RKO (cell line): ENCODE measurements at regions not wholly inside any gene's neighbourhood (a gene's known extent, or its start where the extent isn't known, plus 50 kb on each side); places are given as distances from the start of the nearest gene placed in this dataset.
"Not testable (repeated sequence)": the region's sequence is repeated elsewhere in the genome, so short reads cannot be mapped to it uniquely, and the experiment has no call there.

Experiments used
- DNase-seq: peaks from one replicate; pipeline ENCODE4 v3.0.0-alpha.2; 2016; ENCODE audit warnings: low spot score

DNA sequence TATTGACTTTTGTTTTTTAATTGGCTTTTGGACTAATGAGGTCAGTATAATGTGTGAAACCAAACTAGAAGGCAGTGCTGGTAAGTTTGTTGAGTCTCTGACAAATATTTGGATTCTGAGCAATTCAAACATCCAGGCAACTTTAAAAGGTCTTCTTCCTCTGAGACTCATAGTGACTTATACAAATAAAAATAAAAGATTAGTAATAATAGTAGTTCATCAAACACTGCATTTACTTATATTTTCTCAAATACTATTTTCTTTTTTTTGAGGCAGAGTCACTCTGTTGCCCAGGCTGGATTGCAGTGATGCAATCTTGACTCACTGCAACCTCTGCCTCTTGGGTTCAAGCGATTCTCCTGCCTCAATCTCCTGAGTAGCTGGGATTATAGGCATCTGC, 337.9 kb downstream of the DAD1 start:
- peak; percentile 2 for DNase-seq

DNA sequence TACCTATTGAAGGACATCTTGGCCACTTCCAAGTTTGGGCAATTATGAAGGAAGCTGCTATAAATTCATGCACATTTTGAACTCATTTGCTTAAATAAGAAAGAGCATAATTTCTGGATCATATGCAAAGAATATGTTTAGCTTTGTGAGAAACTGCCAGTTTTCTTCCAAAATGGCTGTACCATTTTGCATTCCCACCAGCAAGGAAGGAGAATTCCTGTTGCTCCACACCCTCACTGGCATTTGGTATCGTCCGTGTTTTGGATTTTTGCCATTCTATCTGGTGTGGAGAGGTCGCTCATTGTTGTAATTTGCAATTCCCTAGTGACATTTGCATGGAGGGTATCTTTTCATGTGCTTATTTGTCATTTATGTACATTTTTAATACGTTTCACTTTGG, 339.3 kb downstream of the DAD1 start:
- DNase-seq, result no peak

DNA sequence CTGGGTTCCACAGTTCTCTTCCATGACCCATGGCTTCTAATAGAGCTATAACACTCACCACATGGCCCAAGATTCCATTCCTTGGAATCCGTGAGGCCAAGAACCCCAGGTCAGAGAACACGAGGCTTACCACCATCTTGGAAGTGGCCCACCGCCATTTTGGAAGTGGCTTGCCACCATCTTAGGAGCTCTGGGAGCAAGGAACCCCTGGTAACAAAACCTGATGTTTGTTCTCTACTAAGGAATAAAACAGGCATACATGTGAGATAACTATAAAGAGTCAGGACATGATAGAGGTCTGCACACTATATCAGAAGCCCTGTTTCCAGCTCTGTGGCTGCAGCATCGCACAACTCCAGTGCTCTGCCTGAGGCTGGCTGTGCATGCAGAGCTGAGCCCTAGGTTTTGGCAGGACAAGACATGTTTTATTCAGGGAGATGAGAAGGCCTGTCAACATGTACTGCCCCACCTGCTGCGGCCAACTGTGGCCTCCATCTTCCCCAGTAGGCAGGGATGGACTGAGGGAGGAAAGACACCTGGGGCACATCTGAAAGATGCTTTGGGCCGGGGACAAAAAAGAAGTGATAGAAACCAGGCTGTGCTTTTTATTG, 344.9 kb downstream of the DAD1 start:
- DNase-seq, result no peak

DNA sequence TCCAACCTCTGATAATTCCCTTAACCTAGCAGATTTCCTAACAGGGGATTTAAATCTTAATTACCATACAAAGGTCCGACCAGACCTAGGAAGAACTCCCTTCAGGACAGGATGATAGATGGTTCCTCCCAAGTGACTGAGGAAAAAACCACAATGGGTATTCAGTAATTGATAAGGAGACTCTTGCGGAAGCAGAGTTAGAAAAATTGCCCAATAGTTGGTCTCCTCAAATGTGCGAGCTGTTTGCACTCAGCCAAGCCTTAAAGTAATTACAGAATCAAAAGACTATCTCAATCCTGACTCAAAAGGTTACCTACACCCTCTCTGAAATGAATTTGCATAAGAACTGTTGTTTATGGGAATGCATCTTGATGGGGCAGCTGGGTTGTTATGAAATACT, 350.7 kb downstream of the DAD1 start:
- DNase-seq, result not testable (repeated sequence)

DNA sequence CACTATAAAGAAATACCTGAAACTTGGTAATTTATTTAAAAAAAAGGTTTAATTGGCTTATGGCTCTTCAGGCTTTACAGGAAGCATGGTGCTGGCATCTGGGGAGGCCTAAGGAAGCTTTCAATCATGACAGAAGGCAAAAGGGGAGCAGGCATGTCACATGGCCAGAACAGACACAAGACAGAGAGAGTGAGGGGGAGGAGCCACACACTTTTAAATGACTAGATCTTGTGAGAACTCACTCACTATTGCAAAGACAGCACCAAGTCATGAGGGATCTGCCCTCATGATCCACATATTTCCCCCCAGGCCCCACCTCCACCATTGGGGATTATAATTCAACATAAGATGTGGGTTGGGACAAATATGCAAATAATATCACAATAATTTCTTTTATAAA, 355.6 kb downstream of the DAD1 start:
- no peak for DNase-seq

DNA sequence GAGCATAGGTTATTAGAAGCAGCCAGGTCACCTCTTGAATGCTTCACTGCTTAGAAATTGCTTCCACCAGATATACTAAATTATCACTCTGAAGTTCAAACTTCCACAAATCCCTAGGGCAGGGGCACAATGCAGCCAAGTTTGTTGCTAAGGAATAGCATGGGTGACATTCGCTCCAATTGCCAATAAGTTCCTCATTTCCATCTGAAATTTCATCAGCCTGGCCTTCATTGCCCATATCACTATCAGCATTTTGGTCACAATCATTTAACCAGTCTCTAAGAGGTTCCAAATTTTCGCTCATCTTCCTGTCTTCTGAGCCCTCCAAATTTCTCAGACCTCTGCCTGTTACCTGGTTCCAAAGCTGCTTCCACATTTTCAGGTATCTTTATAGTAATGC, 356.1 kb downstream of the DAD1 start:
- DNase-seq, result no peak

DNA sequence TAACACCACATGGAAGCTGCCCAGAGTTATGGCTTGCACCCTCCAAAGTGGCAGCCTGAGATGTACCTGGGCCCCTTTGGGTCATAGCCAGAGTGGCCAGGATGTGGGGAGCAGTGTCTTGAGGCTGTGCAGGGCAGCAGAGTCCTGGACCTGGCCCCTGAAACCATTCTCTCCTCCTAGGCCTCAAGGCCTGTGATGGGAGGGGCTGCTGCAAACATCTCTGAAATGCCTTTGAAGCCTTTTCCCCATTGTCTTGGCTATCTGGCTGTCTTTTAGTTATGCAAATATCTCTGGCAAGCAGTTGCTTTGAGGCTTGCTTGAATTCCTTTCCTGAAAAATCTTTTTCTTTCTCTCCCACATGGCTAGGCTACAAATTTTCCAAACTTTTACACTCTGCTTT, 356.5 kb downstream of the DAD1 start:
- DNase-seq, result no peak

DNA sequence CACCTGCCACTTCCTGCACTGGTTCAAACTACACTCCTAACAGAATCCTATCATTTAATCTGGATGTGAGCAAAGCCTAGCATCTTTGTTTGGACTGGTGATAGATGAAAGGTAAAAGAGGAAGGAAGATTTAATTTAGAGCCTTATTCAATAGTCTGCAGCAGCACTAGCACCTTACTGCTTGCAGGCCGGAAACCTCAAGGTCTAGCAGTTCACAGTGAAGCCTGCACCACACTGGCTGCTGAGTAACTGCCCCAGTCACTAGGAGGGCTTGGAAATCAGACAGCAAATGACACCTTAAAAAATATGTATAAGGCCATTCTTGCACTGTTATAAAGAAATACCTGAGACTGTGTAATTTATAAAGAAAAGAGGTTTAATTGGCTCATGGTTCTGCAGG, 358.0 kb downstream of the DAD1 start:
- DNase-seq, result no peak

DNA sequence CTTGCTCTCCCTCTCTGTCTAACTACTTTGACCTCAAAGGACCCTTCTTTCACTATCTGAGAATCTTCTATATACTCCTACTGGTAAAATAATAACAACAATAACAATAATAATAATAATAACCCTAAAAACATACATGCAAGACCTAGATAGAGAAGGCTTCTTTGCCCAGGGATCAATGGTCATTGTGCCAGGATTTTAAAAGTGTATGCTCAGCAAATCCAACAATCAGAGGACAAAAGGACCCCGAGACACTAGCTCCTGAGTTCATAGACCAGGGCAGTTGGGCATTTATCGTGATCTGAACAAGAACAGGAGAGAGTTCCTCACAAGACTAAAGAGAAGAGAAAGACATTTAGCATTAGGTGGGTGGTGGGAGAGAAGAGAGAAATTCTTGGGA, 358.5 kb downstream of the DAD1 start:
- no peak for DNase-seq

DNA sequence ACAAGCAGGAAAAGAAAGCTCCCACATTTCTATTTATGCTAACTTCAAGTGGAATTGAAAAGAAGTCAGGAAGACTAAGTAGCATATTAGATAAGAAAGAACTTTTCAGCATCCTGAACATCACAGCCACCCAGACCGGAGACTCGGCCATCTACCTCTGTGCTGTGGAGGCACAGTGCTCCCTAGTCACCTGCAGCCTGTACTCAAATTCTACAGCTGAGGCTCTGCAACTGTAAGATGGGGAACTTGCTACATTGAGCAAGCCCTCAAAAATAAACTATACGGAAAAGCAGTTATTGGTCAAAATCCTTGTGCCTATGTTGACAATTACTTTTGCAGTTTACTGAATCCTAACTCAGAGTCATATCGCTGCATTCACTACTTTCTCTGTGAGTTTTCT, 361.9 kb downstream of the DAD1 start:
- no peak for DNase-seq

DNA sequence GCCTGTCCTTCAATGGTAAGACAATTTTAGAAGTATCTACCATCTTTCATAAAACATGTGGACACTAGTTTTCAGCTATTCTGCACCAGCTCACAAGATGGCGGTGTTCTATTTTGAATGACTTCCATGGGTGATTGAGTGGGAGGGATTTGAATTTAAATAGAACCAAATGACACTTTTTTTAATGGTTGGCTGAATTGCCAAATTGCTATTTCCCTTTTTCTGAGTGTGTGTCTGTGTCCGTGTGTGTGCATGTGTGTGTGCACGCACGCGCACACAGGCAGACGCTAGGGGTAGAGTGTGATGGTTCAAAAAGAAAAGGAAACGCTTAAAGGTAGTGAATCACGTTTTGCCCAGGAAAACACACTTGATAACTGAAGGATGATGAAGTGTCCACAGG, 362.6 kb downstream of the DAD1 start:
- peak; percentile 16 for DNase-seq

DNA sequence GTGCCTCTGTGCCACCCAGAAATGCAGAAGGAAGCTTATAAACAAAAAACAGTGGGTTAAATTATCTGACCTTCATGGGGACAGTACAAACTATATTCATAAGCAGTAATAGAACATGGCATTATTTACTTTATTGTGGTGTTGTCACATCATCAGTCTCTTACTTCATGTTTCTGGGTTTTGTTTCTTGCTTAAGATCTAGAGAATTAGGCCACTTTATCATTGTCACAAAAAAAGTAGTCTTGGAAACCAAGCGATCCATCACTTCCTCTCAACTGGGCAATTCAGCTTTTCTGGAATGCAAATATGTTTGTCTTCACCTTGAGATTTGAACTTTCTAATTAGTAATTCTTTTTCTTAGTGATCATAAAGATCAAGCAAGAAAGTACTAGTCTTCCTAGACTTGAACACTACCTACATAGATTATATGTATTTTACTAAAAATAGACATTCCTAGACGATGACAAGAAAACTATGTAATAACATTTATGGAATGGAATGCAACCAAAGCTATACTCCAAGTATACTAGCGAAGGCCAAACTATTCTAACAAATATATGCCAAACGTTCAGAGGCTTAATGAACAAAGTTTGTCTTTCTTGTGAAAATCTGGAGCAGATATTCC, 363.4 kb downstream of the DAD1 start:
- no peak for DNase-seq

DNA sequence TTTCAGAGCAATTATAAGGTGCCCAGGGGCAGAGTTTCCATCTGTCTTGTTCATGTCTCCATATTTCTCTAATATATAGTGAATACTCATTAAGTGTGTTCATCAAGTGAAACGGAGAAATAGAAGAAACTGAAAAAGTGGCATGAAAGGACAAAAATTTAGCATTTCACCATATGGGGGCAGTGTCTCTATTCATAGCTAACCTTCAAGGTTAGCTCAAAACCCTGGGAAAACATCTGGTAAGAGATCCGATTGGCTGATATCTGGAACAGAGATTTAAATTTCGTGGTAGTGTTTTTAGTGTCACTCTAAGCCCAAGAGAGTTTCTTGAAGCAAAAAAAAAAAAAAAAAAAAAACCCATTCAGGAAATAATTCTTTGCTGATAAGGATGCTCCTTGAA, 367.5 kb downstream of the DAD1 start:
- peak; percentile 21 for DNase-seq

DNA sequence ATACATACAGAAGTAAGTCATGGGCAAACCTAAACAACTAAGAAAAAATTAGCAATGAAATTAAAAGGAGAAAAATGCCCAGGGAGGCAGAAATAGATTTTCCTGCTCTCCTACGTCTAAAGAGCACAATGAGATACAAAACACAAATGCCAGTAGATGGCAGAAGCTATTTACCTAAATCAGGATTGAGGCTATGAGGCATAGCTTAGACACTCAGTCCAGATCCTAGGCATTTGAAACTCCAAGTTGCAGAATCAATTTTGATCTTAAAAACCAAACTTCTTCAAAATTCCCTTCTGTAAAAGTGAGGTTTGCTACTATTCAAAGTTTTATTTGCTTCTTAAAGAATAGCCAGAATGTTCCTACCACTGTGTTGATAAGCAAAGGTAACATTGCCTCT, 368.6 kb downstream of the DAD1 start:
- peak; percentile 15 for DNase-seq

DNA sequence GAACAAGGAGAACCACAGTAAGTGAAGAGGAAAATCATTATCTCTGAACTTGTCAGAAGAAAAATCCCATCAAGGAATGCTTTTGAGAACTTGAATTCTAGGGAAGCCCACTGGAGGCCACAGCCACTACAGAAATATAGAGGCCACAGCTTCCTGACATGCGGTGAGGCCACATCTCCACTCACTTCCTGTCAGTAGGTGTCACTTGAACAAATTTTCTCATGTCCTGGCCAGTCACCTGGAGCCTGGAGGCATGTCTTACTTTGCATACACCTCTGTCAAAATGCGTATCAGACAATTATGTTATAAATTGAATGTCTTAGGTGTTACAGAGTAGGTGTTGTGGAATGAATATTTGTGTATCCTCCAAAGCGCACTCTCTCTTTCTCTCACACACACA, 370.3 kb downstream of the DAD1 start:
- DNase-seq, result no peak

DNA sequence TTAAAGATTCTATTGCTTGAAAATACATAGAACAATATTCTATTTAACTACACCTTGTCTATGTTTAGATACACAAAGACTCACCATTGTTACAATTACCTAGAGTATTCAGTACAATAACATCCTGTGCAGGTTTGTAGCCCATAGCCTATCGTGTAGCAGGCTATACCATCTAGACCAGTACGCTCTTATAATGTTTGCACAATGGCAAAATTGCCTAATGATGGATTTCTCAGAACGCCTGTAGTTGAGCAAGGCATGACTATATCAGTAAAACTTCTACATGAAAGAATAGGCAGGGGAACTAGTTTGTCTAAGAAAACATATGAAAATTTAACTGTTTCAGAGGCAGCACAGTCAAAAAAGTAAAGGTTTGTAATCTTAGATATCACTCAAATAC, 375.9 kb downstream of the DAD1 start:
- no peak for DNase-seq

DNA sequence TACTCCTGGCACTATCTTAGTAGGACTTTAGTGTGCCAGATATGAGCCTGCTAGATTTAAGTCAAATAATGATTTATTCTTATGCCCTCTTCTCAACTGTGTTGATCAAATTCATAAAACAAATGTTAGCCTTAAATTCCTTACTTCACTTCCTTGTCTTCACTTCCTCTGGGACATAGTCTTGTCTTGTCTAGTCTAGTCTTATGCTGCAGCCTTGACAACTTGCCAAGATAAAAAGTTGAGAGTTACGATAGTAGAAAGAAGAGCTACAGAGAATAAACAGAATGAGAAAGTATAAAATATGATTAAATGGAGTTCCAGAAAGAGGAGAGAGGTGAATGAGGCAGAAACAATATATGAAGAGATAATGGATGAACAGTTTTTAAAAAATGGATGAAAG, 378.1 kb downstream of the DAD1 start:
- no peak for DNase-seq

DNA sequence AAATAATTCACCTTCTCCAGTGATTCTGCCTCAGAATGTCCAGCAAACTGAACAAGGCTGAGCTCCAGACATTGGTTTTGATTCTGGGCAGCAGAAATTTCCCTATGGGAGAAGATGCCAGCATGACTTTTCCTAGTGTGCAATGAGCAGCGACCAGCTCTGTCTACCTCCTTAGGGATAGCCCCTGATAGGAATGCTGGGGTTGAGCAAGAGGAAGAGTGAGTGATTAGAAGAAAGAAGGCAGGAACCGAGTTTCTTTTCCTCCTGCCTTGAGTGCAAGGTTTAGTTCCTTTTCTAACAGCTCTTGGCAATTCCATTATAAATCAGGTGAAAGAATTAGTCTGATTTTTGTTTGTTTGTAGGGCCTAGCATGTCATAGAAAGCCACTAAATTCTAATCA, 379.0 kb downstream of the DAD1 start:
- DNase-seq, result no peak

DNA sequence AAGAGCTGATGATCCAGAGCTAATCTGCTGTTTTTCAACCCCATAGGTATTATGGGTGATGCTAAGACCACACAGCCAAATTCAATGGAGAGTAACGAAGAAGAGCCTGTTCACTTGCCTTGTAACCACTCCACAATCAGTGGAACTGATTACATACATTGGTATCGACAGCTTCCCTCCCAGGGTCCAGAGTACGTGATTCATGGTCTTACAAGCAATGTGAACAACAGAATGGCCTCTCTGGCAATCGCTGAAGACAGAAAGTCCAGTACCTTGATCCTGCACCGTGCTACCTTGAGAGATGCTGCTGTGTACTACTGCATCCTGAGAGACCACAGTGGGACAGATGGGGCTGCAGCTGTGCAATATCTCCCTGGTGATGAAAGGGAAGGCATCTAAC, 386.0 kb downstream of the DAD1 start:
- DNase-seq, result no peak

DNA sequence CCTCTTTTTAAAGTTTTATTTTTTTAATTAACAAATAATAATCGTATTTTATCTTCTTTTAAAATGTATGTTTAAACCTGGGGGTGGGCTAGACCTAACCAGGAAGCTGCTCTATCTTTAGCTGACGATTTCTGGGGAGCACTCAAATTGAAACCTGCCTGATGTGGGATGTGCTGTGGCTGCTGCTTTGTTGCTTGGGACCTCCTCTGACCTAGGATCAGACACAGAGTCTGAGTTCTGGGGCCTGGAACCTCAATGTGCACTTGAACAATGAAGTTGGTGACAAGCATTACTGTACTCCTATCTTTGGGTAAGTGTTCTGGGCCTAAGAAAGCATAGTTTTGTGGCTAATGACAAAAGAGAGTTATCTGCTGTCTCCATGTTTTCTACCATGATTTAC, 386.7 kb downstream of the DAD1 start:
- DNase-seq, result no peak

DNA sequence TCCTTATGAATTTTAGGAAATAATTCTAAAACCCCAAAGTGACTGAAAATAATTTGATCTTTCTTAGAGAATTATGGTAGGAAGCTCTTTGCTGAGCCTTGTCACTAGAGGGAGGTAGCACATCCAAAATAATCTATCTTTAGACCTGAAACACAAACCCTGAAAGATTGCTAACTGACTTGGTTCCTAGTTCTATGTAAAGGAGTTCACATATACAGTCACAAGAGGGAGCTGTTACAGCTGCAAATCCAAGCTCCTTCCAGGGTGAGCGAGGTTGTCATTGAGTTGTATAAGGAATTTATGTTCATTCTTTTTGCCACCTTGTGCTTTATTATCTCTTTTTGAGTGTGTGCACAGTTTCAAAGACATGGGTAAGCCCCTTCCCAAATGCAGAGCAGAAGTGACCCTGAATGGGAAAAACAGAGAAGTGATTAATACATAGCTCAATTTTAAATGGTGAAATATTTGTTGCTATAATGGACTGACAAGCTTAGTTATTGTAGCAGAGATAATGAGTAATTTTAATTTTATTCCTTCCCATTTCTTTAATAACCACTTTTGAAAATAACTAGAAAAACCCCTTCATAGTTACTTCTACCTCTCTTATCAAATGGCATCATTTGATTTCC, 387.9 kb downstream of the DAD1 start:
- DNase-seq, result peak; percentile 83

DNA sequence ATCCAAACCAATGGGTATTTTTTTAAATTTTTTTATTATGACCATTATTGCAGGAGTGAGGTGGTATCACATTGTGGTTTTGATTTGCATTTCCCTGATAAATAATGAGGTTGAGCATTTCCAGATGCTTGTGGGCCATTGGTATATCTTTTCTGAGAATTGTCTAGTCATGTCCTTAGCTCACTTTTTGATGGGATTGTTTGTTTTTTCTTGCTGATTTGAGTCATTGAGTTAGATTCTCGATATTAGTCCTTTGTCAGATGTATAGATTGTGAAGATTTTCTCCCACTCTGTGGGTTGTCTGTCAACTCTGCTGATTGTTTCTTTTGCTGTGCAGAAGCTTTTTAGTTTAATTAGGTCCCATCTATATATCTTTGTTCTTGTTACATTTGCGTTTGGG, 388.9 kb downstream of the DAD1 start:
- not testable (repeated sequence) for DNase-seq

DNA sequence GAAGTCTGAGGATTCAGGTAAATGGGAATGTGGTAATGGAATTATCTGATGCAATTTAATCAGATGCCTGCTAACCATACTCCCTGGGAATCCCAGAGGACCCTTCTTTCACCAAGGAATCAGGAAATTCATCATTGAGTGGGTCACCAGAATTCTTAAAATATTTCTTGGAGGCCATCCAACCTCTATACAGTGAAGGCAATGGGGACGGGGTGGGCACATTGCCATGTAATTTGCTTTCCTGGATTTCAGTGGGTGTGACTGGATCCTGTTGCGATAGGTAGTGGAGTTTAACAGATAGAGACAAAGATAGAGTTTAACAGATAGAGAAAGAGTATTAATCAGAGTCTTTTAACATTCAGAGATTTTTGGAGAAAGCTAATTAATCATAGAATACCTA, 394.4 kb downstream of the DAD1 start:
- DNase-seq, result no peak
